Liver (tissue), 8 donors: ENCODE measurements at regions not wholly inside any gene's neighbourhood (a gene's known extent, or its start where the extent isn't known, plus 50 kb on each side); places are given as distances from the start of the nearest gene placed in this dataset.

Experiments
- DNase-seq: peaks from one replicate; pipeline ENCODE4 v3.0.0-alpha.2; 2017; ENCODE audit warnings: low spot score
- H3K27ac ChIP-seq, 2 donors: one replicate each; pipeline ENCODE4 v1.7.0; 2013; ENCODE audit warnings: inconsistent platforms in 2 of 2, low read length in 2 of 2, control low read depth in 1 of 2, low read depth in 1 of 2, mild to moderate bottlenecking in 1 of 2
- H3K27me3 ChIP-seq, 4 donors: one replicate each; pipeline versions ENCODE4 v1.6.1 to v1.7.0; 2013; ENCODE audit warnings: low read length in 3 of 4, inconsistent platforms in 1 of 4, mild to moderate bottlenecking in 1 of 4, moderate library complexity in 1 of 4; ENCODE audit not compliant: control insufficient read depth in 4 of 4, insufficient read depth in 4 of 4
- H3K36me3 ChIP-seq, 4 donors: one replicate each; pipeline versions ENCODE4 v1.6.1 to v1.7.0; 2013; ENCODE audit warnings: low read length in 3 of 4, mild to moderate bottlenecking in 3 of 4, low read depth in 1 of 4, moderate library complexity in 1 of 4; ENCODE audit not compliant: control insufficient read depth in 4 of 4, insufficient read depth in 3 of 4
- H3K4me1 ChIP-seq, 4 donors: one replicate each; pipeline versions ENCODE4 v1.6.1 to v1.7.0; 2013; ENCODE audit warnings: low read length in 3 of 4, mild to moderate bottlenecking in 3 of 4, moderate library complexity in 1 of 4; ENCODE audit not compliant: control insufficient read depth in 4 of 4, insufficient read depth in 4 of 4
- H3K4me3 ChIP-seq, 3 donors: one replicate each; pipeline versions ENCODE4 v1.6.1 to v1.7.0; 2013; ENCODE audit warnings: low read length in 3 of 3, control low read depth in 1 of 3, low read depth in 1 of 3, mild to moderate bottlenecking in 1 of 3
- H3K9ac ChIP-seq, 2 donors: one replicate each; pipeline ENCODE4 v1.7.0; 2013; ENCODE audit warnings: low read length in 2 of 2, mild to moderate bottlenecking in 2 of 2, moderate library complexity in 2 of 2, control low read depth in 1 of 2, low read depth in 1 of 2
- H3K9me3 ChIP-seq, 4 donors: one replicate each; pipeline versions ENCODE4 v1.6.1 to v1.7.0; 2013; ENCODE audit warnings: low read length in 3 of 4; ENCODE audit not compliant: control insufficient read depth in 4 of 4
- EGR1 ChIP-seq, 2 donors: IDR thresholded peaks; 2 replicates each; pipeline ENCODE4 v1.6.1; 2016 to 2018; ENCODE audit warnings: antibody characterized with exemption in 2 of 2, low read depth in 2 of 2
- FOXA1 ChIP-seq: IDR thresholded peaks from 2 replicates; pipeline ENCODE4 v1.6.1; 2016; ENCODE audit warnings: antibody characterized with exemption
- FOXA2 ChIP-seq: IDR thresholded peaks from 2 replicates; pipeline ENCODE4 v1.6.1; 2016; ENCODE audit warnings: antibody characterized with exemption
- GABPA ChIP-seq, 2 donors: IDR thresholded peaks in 1 of 2; conservative IDR thresholded peaks in 1 of 2; 2 replicates each; pipeline ENCODE4 v1.6.1; 2016; ENCODE audit warnings: antibody characterized with exemption in 2 of 2, mild to moderate bottlenecking in 1 of 2, moderate library complexity in 1 of 2
- HNF4A ChIP-seq, 2 donors: conservative IDR thresholded peaks; 2 replicates each; pipeline ENCODE4 v1.6.1; 2016; ENCODE audit warnings: antibody characterized with exemption in 2 of 2, mild to moderate bottlenecking in 2 of 2
- HNF4G ChIP-seq: IDR thresholded peaks from 2 replicates; pipeline ENCODE4 v1.6.1; 2016; ENCODE audit warnings: antibody characterized with exemption
- JUND ChIP-seq, 2 donors: IDR thresholded peaks; 2 replicates each; pipeline ENCODE4 v1.6.1; 2016; ENCODE audit warnings: antibody characterized with exemption in 2 of 2
- NR2F2 ChIP-seq: IDR thresholded peaks from 2 replicates; pipeline ENCODE4 v1.6.1; 2016; ENCODE audit warnings: antibody characterized with exemption
- RAD21 ChIP-seq, 2 donors: IDR thresholded peaks; 2 replicates each; pipeline ENCODE4 v1.6.1; 2016; ENCODE audit warnings: antibody characterized with exemption in 2 of 2, mild to moderate bottlenecking in 2 of 2
- RXRA ChIP-seq, 2 donors: IDR thresholded peaks; 2 replicates each; pipeline ENCODE4 v1.6.1; 2017 to 2018; ENCODE audit warnings: antibody characterized with exemption in 2 of 2, mild to moderate bottlenecking in 1 of 2
- SP1 ChIP-seq: IDR thresholded peaks from 2 replicates; pipeline ENCODE4 v1.6.1; 2018; ENCODE audit warnings: antibody characterized with exemption, mild to moderate bottlenecking
- TAF1 ChIP-seq: conservative IDR thresholded peaks from 2 replicates; pipeline ENCODE4 v1.6.1; 2016; ENCODE audit warnings: antibody characterized with exemption, mild to moderate bottlenecking
- YY1 ChIP-seq: IDR thresholded peaks from 2 replicates; pipeline ENCODE4 v1.6.1; 2016; ENCODE audit warnings: antibody characterized with exemption, mild to moderate bottlenecking
- whole genome bisulfite sequencing: extraction: QIAGEN DNeasy Blood & Tissue Kit; methylation state at CpG from one replicate; pipeline ENCODE4 v1.1.7; 2013; 5-methylcytosine and 5-hydroxymethylcytosine counted together
- TF ChIP-seq, protein P1 (sequence below): IDR thresholded peaks from 2 replicates; pipeline ENCODE4 v1.6.1; 2016; ENCODE audit warnings: antibody characterized with exemption
- TF ChIP-seq, protein P2 (sequence below): IDR thresholded peaks from 2 replicates; pipeline ENCODE4 v1.6.1; 2016; ENCODE audit warnings: antibody characterized with exemption, mild to moderate bottlenecking
- TF ChIP-seq, protein P3 (sequence below): IDR thresholded peaks from 2 replicates; pipeline ENCODE4 v1.6.1; 2016; ENCODE audit warnings: antibody characterized with exemption
- TF ChIP-seq, protein P4 (sequence below): IDR thresholded peaks from 2 replicates; pipeline ENCODE4 v1.6.1; 2016; ENCODE audit warnings: antibody characterized with exemption
- TF ChIP-seq, protein P5 (sequence below): fragments of 150-350 bp; IDR thresholded peaks from 2 replicates; pipeline ENCODE4 v1.5.1; 2017; ENCODE audit warnings: improper control_type of control experiment, low read depth, low read length; ENCODE audit not compliant: missing input control
- donor health status: healthy.
- donor health status: healthy.
- donor health status: healthy.
- donor health status: healthy.
- donor health status: healthy.

- Histone ChIP-seq H3K27me3 (no peaks in the 10 kb centered on the region), H3K36me3 (no peaks in the 10 kb centered on the region), H3K4me3 (no peak overlapping the region), H3K9ac (no peak overlapping the region), H3K27ac (no peak overlapping the region), H3K9me3 (no peaks in the 10 kb centered on the region), H3K4me1 (peaks cover 0 to 3% (median 0%) of the 10 kb centered on the region in 4 donors)
- DNase-seq: no peak
- TF ChIP-seq HNF4A (conservative IDR thresholded peaks at IDR 0.05): no peak
- TF ChIP-seq, protein P1, sequence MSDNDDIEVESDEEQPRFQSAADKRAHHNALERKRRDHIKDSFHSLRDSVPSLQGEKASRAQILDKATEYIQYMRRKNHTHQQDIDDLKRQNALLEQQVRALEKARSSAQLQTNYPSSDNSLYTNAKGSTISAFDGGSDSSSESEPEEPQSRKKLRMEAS: no peak
- TF ChIP-seq, protein P2, sequence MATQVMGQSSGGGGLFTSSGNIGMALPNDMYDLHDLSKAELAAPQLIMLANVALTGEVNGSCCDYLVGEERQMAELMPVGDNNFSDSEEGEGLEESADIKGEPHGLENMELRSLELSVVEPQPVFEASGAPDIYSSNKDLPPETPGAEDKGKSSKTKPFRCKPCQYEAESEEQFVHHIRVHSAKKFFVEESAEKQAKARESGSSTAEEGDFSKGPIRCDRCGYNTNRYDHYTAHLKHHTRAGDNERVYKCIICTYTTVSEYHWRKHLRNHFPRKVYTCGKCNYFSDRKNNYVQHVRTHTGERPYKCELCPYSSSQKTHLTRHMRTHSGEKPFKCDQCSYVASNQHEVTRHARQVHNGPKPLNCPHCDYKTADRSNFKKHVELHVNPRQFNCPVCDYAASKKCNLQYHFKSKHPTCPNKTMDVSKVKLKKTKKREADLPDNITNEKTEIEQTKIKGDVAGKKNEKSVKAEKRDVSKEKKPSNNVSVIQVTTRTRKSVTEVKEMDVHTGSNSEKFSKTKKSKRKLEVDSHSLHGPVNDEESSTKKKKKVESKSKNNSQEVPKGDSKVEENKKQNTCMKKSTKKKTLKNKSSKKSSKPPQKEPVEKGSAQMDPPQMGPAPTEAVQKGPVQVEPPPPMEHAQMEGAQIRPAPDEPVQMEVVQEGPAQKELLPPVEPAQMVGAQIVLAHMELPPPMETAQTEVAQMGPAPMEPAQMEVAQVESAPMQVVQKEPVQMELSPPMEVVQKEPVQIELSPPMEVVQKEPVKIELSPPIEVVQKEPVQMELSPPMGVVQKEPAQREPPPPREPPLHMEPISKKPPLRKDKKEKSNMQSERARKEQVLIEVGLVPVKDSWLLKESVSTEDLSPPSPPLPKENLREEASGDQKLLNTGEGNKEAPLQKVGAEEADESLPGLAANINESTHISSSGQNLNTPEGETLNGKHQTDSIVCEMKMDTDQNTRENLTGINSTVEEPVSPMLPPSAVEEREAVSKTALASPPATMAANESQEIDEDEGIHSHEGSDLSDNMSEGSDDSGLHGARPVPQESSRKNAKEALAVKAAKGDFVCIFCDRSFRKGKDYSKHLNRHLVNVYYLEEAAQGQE: no peak
- no peak for TF ChIP-seq RXRA (IDR thresholded peaks at IDR 0.05)
- TF ChIP-seq TAF1: no peak
- TF ChIP-seq HNF4G: no peak
- TF ChIP-seq, protein P3, sequence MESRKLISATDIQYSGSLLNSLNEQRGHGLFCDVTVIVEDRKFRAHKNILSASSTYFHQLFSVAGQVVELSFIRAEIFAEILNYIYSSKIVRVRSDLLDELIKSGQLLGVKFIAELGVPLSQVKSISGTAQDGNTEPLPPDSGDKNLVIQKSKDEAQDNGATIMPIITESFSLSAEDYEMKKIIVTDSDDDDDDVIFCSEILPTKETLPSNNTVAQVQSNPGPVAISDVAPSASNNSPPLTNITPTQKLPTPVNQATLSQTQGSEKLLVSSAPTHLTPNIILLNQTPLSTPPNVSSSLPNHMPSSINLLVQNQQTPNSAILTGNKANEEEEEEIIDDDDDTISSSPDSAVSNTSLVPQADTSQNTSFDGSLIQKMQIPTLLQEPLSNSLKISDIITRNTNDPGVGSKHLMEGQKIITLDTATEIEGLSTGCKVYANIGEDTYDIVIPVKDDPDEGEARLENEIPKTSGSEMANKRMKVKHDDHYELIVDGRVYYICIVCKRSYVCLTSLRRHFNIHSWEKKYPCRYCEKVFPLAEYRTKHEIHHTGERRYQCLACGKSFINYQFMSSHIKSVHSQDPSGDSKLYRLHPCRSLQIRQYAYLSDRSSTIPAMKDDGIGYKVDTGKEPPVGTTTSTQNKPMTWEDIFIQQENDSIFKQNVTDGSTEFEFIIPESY: no peak
- TF ChIP-seq, protein P4, sequence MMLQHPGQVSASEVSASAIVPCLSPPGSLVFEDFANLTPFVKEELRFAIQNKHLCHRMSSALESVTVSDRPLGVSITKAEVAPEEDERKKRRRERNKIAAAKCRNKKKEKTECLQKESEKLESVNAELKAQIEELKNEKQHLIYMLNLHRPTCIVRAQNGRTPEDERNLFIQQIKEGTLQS: no peak
- TF ChIP-seq SP1: no peak
- TF ChIP-seq FOXA2: no peak
- TF ChIP-seq YY1: no peak
- no peak for TF ChIP-seq GABPA (IDR thresholded peaks at IDR 0.05 in 1 of 2, conservative IDR thresholded peaks at IDR 0.05 in 1 of 2)
- TF ChIP-seq NR2F2: no peak
- TF ChIP-seq, protein P5, sequence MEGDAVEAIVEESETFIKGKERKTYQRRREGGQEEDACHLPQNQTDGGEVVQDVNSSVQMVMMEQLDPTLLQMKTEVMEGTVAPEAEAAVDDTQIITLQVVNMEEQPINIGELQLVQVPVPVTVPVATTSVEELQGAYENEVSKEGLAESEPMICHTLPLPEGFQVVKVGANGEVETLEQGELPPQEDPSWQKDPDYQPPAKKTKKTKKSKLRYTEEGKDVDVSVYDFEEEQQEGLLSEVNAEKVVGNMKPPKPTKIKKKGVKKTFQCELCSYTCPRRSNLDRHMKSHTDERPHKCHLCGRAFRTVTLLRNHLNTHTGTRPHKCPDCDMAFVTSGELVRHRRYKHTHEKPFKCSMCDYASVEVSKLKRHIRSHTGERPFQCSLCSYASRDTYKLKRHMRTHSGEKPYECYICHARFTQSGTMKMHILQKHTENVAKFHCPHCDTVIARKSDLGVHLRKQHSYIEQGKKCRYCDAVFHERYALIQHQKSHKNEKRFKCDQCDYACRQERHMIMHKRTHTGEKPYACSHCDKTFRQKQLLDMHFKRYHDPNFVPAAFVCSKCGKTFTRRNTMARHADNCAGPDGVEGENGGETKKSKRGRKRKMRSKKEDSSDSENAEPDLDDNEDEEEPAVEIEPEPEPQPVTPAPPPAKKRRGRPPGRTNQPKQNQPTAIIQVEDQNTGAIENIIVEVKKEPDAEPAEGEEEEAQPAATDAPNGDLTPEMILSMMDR: no peak
- no peak for TF ChIP-seq EGR1 (IDR thresholded peaks at IDR 0.05; ENCODE audit: low read depth in 2 of 2)
- TF ChIP-seq JUND (IDR thresholded peaks at IDR 0.05): no peak
- no peak for TF ChIP-seq RAD21 (IDR thresholded peaks at IDR 0.05)
- TF ChIP-seq FOXA1: no peak
- WGBS: 84% methylated on average over 9 of the region's 9 CpGs
Measured at GRCh38 chr2:11983870-11984269, 237.4 kb downstream of the LPIN1 start.
